Skeletal muscle tissue (tissue), 3 donors: ENCODE measurements at regions not wholly inside any gene's neighbourhood (a gene's known extent, or its start where the extent isn't known, plus 50 kb on each side); places are given as distances from the start of the nearest gene placed in this dataset.
"Not testable (repeated sequence)": the region's sequence is repeated elsewhere in the genome, so short reads cannot be mapped to it uniquely, and the experiment has no call there.

ENCODE experiments used
- H3K27ac ChIP-seq: one replicate; pipeline ENCODE4 v1.7.0; 2013; ENCODE audit warnings: mild to moderate bottlenecking, low read depth, low read length, inconsistent platforms
- H3K27me3 ChIP-seq, 3 donors: one replicate each; pipeline ENCODE4 v1.7.0; 2013; ENCODE audit warnings: low read length in 3 of 3; ENCODE audit not compliant: control insufficient read depth in 3 of 3, insufficient read depth in 3 of 3
- H3K36me3 ChIP-seq, 3 donors: one replicate each; pipeline ENCODE4 v1.7.0; 2013; ENCODE audit warnings: low read length in 3 of 3; ENCODE audit not compliant: control insufficient read depth in 3 of 3, insufficient read depth in 3 of 3
- H3K4me1 ChIP-seq, 3 donors: one replicate each; pipeline ENCODE4 v1.7.0; 2013; ENCODE audit warnings: low read length in 3 of 3, mild to moderate bottlenecking in 3 of 3; ENCODE audit not compliant: control insufficient read depth in 3 of 3, insufficient read depth in 3 of 3
- H3K4me3 ChIP-seq, 3 donors: one replicate each; pipeline ENCODE4 v1.7.0; 2013; ENCODE audit warnings: low read length in 3 of 3
- H3K9ac ChIP-seq, 3 donors: one replicate each; pipeline ENCODE4 v1.7.0; 2013; ENCODE audit warnings: low read length in 3 of 3, mild to moderate bottlenecking in 3 of 3, moderate library complexity in 2 of 3, low read depth in 1 of 3
- H3K9me3 ChIP-seq, 3 donors: one replicate each; pipeline ENCODE4 v1.7.0; 2013; ENCODE audit warnings: low read length in 3 of 3; ENCODE audit not compliant: control insufficient read depth in 3 of 3
- donor health status: Osteomylitis.

GRCh38 chr14:101266441-101266840 is 294.9 kb upstream of the DIO3 start:
- H3K4me1 ChIP-seq, H3K4me3 ChIP-seq, H3K9me3 ChIP-seq, H3K9ac ChIP-seq, H3K27me3 ChIP-seq, H3K36me3 ChIP-seq, H3K27ac ChIP-seq: not testable (repeated sequence)

DNA sequence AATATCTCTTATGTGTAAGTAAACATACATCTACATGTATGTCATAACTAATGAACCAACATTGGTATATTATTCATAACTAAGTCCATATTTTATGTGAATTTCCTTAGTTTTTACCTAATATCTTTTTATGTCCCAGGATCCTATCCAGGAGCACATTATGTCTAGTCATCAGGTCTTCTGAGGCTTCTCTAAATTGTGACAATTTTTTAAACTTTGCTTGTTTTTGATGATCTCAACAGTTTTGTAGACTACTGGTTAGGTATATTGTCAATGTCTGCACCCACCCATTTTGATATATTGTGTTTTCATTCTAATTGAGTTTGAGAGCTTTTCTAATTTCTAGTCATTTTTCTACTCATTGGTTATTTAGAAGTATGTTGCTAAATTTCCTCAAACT is 288.2 kb upstream of the DIO3 start:
- no peak overlapping the region for H3K27ac ChIP-seq
- no peaks in the 10 kb centered on the region for H3K4me1 ChIP-seq
- no peak overlapping the region for H3K9ac ChIP-seq
- no peaks in the 10 kb centered on the region for H3K27me3 ChIP-seq
- H3K36me3 ChIP-seq, result no peaks in the 10 kb centered on the region
- H3K4me3 ChIP-seq, result no peak overlapping the region
- no peaks in the 10 kb centered on the region for H3K9me3 ChIP-seq

- no peak overlapping the region for H3K27ac ChIP-seq
- no peaks in the 10 kb centered on the region for H3K4me1 ChIP-seq
- no peaks in the 10 kb centered on the region for H3K27me3 ChIP-seq
- H3K4me3 ChIP-seq, result no peak overlapping the region
- H3K9me3 ChIP-seq, result no peaks in the 10 kb centered on the region
- H3K9ac ChIP-seq, result no peak overlapping the region
- no peaks in the 10 kb centered on the region for H3K36me3 ChIP-seq
Observed at GRCh38 chr14:101276309-101277091, 284.8 kb upstream of the DIO3 start.

DNA sequence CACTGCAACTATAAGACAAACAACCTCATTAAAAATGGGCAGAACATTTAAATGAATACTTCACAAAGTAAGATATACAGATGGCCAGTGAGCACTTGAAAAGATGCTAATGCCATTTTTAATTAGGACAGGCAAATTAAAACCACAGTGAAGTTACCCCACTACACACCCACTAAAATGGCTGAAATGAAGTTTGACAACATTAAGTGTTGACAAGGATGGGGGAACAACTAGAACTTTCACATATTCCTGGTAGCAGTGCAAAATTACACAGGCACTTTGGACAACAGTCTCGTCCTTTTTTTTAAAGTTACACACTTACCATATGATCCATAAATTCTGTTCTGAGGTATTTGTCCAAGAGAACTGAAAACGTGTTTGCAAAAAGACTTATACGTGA is 278.9 kb upstream of the DIO3 start:
- Histone ChIP-seq H3K9ac (no peak overlapping the region), H3K27me3 (peaks cover 0 to 15% (median 8%) of the 10 kb centered on the region in 3 donors), H3K4me3 (no peak overlapping the region), H3K9me3 (no peaks in the 10 kb centered on the region), H3K4me1 (no peaks in the 10 kb centered on the region), H3K36me3 (no peaks in the 10 kb centered on the region), H3K27ac (no peak overlapping the region)

- H3K9me3 ChIP-seq, result no peaks in the 10 kb centered on the region
- no peaks in the 10 kb centered on the region for H3K36me3 ChIP-seq
- peaks cover 0 to 19% (median 13%) of the 10 kb centered on the region in 3 donors for H3K27me3 ChIP-seq
- H3K27ac ChIP-seq, result no peak overlapping the region
- no peak overlapping the region for H3K9ac ChIP-seq
- no peak overlapping the region for H3K4me3 ChIP-seq
- H3K4me1 ChIP-seq, result no peaks in the 10 kb centered on the region
Observed at GRCh38 chr14:101284711-101285110, 276.6 kb upstream of the DIO3 start.

GRCh38 chr14:101286271-101287018 is 274.9 kb upstream of the DIO3 start:
- no peak overlapping the region for H3K9ac ChIP-seq
- H3K4me3 ChIP-seq, result no peak overlapping the region
- H3K27me3 ChIP-seq, result peaks cover 0 to 19% (median 13%) of the 10 kb centered on the region in 3 donors
- H3K9me3 ChIP-seq, result no peaks in the 10 kb centered on the region
- no peaks in the 10 kb centered on the region for H3K4me1 ChIP-seq
- H3K36me3 ChIP-seq, result no peaks in the 10 kb centered on the region
- H3K27ac ChIP-seq, result no peak overlapping the region

- Histone ChIP-seq H3K27ac (no peak overlapping the region), H3K9ac (no peak overlapping the region), H3K36me3 (no peaks in the 10 kb centered on the region), H3K9me3 (no peaks in the 10 kb centered on the region), H3K4me3 (no peak overlapping the region), H3K27me3 (peaks cover 0 to 19% (median 13%) of the 10 kb centered on the region in 3 donors), H3K4me1 (no peaks in the 10 kb centered on the region)
Observed at GRCh38 chr14:101288436-101289229, 272.7 kb upstream of the DIO3 start.

GRCh38 chr14:101289230-101289690 is 272.0 kb upstream of the DIO3 start:
- H3K27ac ChIP-seq, result no peak overlapping the region
- H3K9me3 ChIP-seq, result no peaks in the 10 kb centered on the region
- no peak overlapping the region for H3K4me3 ChIP-seq
- peaks cover 0 to 19% (median 13%) of the 10 kb centered on the region in 3 donors for H3K27me3 ChIP-seq
- no peak overlapping the region for H3K9ac ChIP-seq
- H3K36me3 ChIP-seq, result no peaks in the 10 kb centered on the region
- no peaks in the 10 kb centered on the region for H3K4me1 ChIP-seq

DNA sequence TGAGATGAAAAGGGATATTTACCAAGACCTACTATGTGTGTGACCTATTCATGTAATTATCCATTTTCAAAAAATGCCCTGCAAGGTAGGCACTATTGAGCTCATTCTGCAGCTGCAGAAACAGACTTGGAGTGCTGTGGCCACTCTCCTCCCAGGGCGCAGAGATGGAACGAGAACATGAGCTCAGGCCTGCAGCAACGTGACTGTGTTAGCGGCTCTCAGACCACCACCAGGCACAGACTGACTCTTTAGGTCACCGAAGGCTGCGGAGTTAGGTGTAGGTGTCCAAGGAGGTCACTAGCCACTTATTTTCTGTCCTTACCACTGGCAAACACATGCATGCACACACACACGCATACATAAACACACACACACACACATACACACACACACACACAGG is 271.4 kb upstream of the DIO3 start:
- Histone ChIP-seq H3K36me3 (no peaks in the 10 kb centered on the region), H3K9ac (no peak overlapping the region), H3K27me3 (peaks cover 0 to 19% (median 13%) of the 10 kb centered on the region in 3 donors), H3K4me1 (no peaks in the 10 kb centered on the region), H3K4me3 (no peak overlapping the region), H3K9me3 (no peaks in the 10 kb centered on the region), H3K27ac (no peak overlapping the region)
